Mucosa of descending colon (tissue), 3 donors: ENCODE measurements at regions not wholly inside any gene's neighbourhood (a gene's known extent, or its start where the extent isn't known, plus 50 kb on each side); places are given as distances from the start of the nearest gene placed in this dataset.

ENCODE experiments used
- ATAC-seq: fragments of 200-7000 bp; cut with Tn5 transposase; one replicate; pipeline ENCODE4 v1.9.1; 2020; ENCODE audit warnings: mild to moderate bottlenecking, moderate library complexity
- DNase-seq, 3 donors: peaks; one replicate each; pipeline ENCODE4 v3.0.0-alpha.2; 2020
- H3K36me3 ChIP-seq: fragments of 200-600 bp; one replicate; pipeline ENCODE4 v1.8.0; 2021; ENCODE audit warnings: low read depth, mild to moderate bottlenecking
- H3K4me1 ChIP-seq: fragments of 200-600 bp; one replicate; pipeline ENCODE4 v1.8.0; 2021; ENCODE audit warnings: low read depth, mild to moderate bottlenecking
- H3K4me3 ChIP-seq: fragments of 200-600 bp; one replicate; pipeline ENCODE4 v1.8.0; 2021; ENCODE audit warnings: mild to moderate bottlenecking
- H3K9me3 ChIP-seq: fragments of 200-600 bp; one replicate; pipeline ENCODE4 v1.8.0; 2021; ENCODE audit warnings: mild to moderate bottlenecking
- CTCF ChIP-seq: fragments of 200-600 bp; IDR thresholded peaks from one replicate; pipeline ENCODE4 v1.8.0; 2022; ENCODE audit warnings: antibody characterized with exemption, mild to moderate bottlenecking
- intact Hi-C, 2 donors: fragments of 100-400 bp; cut with DNase I in 1 of 2; cut with micrococcal nuclease in 1 of 2; formaldehyde crosslinking; loops; one replicate each; pipeline versions ENCODE4 v1.11.0 to v1.11.1; 2022; cut with DNase I, micrococcal nuclease
- donor health status: DM: no; HTN: no; CAD: no; lungs with moderate emphysema.
- donor health status: DM: no; HTN: no; CAD: no.
- donor health status: DM: no; HTN: yes; CAD: no.

DNA sequence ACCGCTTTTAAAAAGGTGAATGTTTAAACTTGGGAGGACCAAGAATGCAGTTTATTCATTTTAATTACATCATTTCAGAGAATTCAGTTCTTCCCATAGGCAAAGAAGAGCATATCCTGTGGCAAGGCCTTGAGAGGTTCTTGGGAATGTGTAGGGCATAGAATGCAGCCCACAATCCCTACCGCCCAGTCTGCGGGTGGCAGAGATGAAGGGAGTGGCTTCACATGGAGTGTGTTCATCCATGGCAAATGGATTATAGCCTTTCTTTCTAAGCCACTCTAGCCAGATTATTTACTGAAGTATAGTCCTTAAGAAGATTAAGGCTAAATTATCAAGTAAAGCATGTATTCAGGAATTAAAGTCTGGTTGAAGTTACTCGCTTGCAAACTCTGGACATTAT is 97.4 kb downstream of the TSPAN8 start:
- TF ChIP-seq CTCF: no peak
- DNase-seq: no peak

DNA sequence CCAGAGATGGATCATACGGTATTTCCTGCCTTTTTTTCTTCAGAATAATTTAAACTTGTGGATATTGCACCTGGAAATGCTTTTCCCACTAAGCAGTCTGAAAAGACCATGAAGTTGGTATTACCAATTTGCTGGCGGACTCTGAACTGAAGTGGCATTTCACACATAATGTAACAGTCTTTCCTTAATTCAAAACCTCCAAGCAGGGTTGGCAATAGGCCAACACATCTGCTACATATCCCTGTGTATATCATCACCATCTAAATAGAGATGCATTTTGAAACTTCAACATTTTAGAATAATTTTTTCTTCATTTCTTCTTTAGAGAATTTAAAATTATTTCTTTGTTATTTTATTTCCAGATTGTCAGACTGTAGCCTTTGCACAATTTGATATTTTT is 100.5 kb downstream of the TSPAN8 start:
- DNase-seq (no peak), ATAC-seq (no peak)
- H3K4me3 ChIP-seq: no peak overlapping the region
- intact Hi-C loops: no loop called here
- TF ChIP-seq CTCF: no peak
- no peaks in the 10 kb centered on the region for H3K9me3 ChIP-seq
- H3K4me1 ChIP-seq: no peaks in the 10 kb centered on the region
- no peaks in the 10 kb centered on the region for H3K36me3 ChIP-seq

More for the DNA sequence above, 97.4 kb downstream of the TSPAN8 start:
- Histone ChIP-seq H3K4me1 (no peaks in the 10 kb centered on the region), H3K4me3 (no peak overlapping the region), H3K9me3 (no peaks in the 10 kb centered on the region), H3K36me3 (no peaks in the 10 kb centered on the region)
- ATAC-seq: no peak
- intact Hi-C loops: no loop called here

GRCh38 chr12:71054551-71054950 is 103.2 kb downstream of the TSPAN8 start:
- intact Hi-C loops: no loop called here
- H3K4me3 ChIP-seq: no peak overlapping the region
- DNase-seq: no peak
- TF ChIP-seq CTCF: no peak
- ATAC-seq: no peak
- H3K4me1 ChIP-seq: no peaks in the 10 kb centered on the region
- H3K36me3 ChIP-seq: no peaks in the 10 kb centered on the region
- no peaks in the 10 kb centered on the region for H3K9me3 ChIP-seq

DNA sequence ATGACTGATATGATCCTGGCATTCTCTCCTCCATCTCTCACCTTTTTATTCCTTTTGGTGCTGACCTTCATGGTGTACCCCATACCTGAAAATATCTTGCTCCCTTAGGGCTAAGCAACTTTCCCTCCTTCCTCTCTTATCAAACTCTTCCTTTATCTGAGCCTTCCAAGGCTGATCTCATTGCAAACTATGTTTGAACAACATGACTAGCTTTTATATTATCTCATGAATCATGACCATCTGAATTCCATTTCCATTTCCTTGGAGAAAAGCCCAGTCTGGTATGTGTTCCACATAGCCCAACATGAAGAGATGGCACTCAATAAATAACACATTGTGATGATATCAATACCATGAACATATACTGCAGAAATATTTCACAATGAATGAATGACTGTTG is 111.6 kb downstream of the TSPAN8 start:
- TF ChIP-seq CTCF: no peak
- no peak overlapping the region for H3K4me3 ChIP-seq
- intact Hi-C loops: no loop called here
- ATAC-seq (peak; percentile 46), DNase-seq (no peak)
- H3K9me3 ChIP-seq: no peaks in the 10 kb centered on the region
- H3K4me1 ChIP-seq: peaks cover 3% of the 10 kb centered on the region
- no peaks in the 10 kb centered on the region for H3K36me3 ChIP-seq

- DNase-seq: no peak
- ATAC-seq: peak; percentile 45
- TF ChIP-seq CTCF: no peak
- no peaks in the 10 kb centered on the region for H3K9me3 ChIP-seq
- no peak overlapping the region for H3K4me3 ChIP-seq
- peaks cover 3% of the 10 kb centered on the region for H3K4me1 ChIP-seq
- no peaks in the 10 kb centered on the region for H3K36me3 ChIP-seq
- intact Hi-C loops: no loop called here
Observed at GRCh38 chr12:71045781-71046180, 112.0 kb downstream of the TSPAN8 start.

DNA sequence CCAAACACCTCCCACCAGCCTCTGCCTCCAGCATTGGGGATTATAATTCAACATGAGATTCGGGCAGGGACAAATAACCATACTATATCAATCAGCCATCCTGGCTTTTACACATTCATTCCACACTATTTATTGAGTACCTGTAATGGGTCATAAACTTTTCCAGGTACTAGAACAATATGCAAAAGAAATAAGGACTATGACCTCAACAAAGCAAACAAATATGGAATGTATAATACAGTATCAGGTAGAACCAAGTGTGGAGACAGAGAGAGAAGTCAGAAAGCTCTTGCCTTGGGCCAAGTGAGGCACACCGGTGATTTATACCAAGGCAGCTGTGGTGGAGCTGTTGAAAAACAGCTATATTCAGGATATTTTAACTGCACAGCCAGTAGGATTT is 116.3 kb downstream of the TSPAN8 start:
- H3K4me1 ChIP-seq: peaks cover 3% of the 10 kb centered on the region
- H3K9me3 ChIP-seq: no peaks in the 10 kb centered on the region
- intact Hi-C loops: no loop called here
- H3K36me3 ChIP-seq: no peaks in the 10 kb centered on the region
- no peak for TF ChIP-seq CTCF
- DNase-seq: peak in 1 of 3 donors; percentile 6
- no peak overlapping the region for H3K4me3 ChIP-seq
- peak; percentile 85 for ATAC-seq
